T-cell (primary cell): ENCODE measurements at regions not wholly inside any gene's neighbourhood (a gene's known extent, or its start where the extent isn't known, plus 50 kb on each side); places are given as distances from the start of the nearest gene placed in this dataset.

Experiments
- ATAC-seq, 4 experiments: fragments of 200-7000 bp in 3 of 4; fragments of 150-1000 bp in 1 of 4; cut with Tn5 transposase; replicated peaks in 1 of 4; 1 replicate in 3 of 4; 2 replicates in 1 of 4; pipeline ENCODE4 v1.10.0; 2021; ENCODE audit warnings: moderate library complexity in 3 of 4, mild to moderate bottlenecking in 2 of 4, moderate number of reproducible peaks in 1 of 4
- CTCF ChIA-PET, 2 donors: fragments of 300-600 bp; sonication (Branson Sonifier 250); formaldehyde crosslinking; loops; one replicate each; lab custom pipeline; 2022; ENCODE audit warnings: antibody characterized with exemption in 2 of 2; lab: Charles Lee
- POLR2A ChIA-PET, 2 donors: fragments of 300-600 bp; sonication (Branson Sonifier 250); formaldehyde crosslinking; loops; one replicate each; lab custom pipeline; 2022; ENCODE audit warnings: antibody characterized with exemption in 2 of 2; lab: Charles Lee
- DNase-seq, 35 experiments: peaks; one replicate each; pipeline versions ENCODE4 v3.0.0 to v3.0.0-alpha.2; 2013 to 2023
- H3K27ac ChIP-seq: one replicate; pipeline ENCODE4 v1.5.1; 2013; ENCODE audit warnings: low read length
- H3K27me3 ChIP-seq, 2 experiments: replicated peaks in 1 of 2; 1 replicate in 1 of 2; 2 replicates in 1 of 2; pipeline versions ENCODE4 v1.6.1 to v1.7.0; 2013; ENCODE audit warnings: low read length in 1 of 2, mixed read lengths in 1 of 2; ENCODE audit not compliant: control insufficient read depth in 2 of 2, insufficient read depth in 2 of 2; ENCODE audit errors: extremely low read depth in 1 of 2
- H3K36me3 ChIP-seq, 2 donors: 1 replicate in 1 of 2; 2 replicates in 1 of 2; pipeline versions ENCODE4 v1.6.1 to v1.7.0; 2013; ENCODE audit warnings: low read length in 1 of 2; ENCODE audit not compliant: control insufficient read depth in 2 of 2, insufficient read depth in 1 of 2; ENCODE audit errors: extremely low read depth in 1 of 2
- H3K4me1 ChIP-seq, 2 experiments: 1 replicate in 1 of 2; 2 replicates in 1 of 2; pipeline versions ENCODE4 v1.6.1 to v1.7.0; 2013; ENCODE audit warnings: low read length in 2 of 2, mixed read lengths in 1 of 2; ENCODE audit not compliant: insufficient read depth in 2 of 2, control insufficient read depth in 1 of 2; ENCODE audit errors: extremely low read depth in 1 of 2
- H3K4me3 ChIP-seq, 2 donors: 1 replicate in 1 of 2; 2 replicates in 1 of 2; pipeline versions ENCODE4 v1.5.1 to v1.7.0; 2013; ENCODE audit warnings: mild to moderate bottlenecking in 2 of 2, low read length in 1 of 2, moderate library complexity in 1 of 2; ENCODE audit not compliant: control insufficient read depth in 1 of 2; ENCODE audit errors: extremely low read depth in 1 of 2
- H3K9me3 ChIP-seq: 2 replicates; pipeline ENCODE4 v1.7.0; 2013
- H3K27ac Mint-ChIP-seq, 2 donors: one replicate each; pipeline ENCODE4 v1.8.0; 2020 to 2021; ENCODE audit warnings: mild to moderate bottlenecking in 2 of 2, mixed read lengths in 2 of 2
- H3K27me3 Mint-ChIP-seq, 2 donors: one replicate each; pipeline ENCODE4 v1.8.0; 2021 to 2022; ENCODE audit warnings: mixed read lengths in 2 of 2
- H3K36me3 Mint-ChIP-seq: one replicate; pipeline ENCODE4 v1.8.0; 2021; ENCODE audit warnings: mixed read lengths
- H3K4me1 Mint-ChIP-seq, 3 donors: one replicate each; pipeline ENCODE4 v1.8.0; 2020 to 2022; ENCODE audit warnings: mixed read lengths in 3 of 3, mild to moderate bottlenecking in 1 of 3
- H3K4me3 Mint-ChIP-seq, 3 donors: one replicate each; pipeline ENCODE4 v1.8.0; 2020 to 2022; ENCODE audit warnings: mild to moderate bottlenecking in 3 of 3, mixed read lengths in 3 of 3, moderate library complexity in 3 of 3
- H3K9me3 Mint-ChIP-seq, 3 donors: one replicate each; pipeline ENCODE4 v1.8.0; 2020 to 2022; ENCODE audit warnings: mixed read lengths in 3 of 3
- WGBS: methylation state at CpG from one replicate; pipeline ENCODE4 v1.1.5; 2013; ENCODE audit warnings: missing lambda C conversion rate; ENCODE audit not compliant: insufficient coverage; 5-methylcytosine and 5-hydroxymethylcytosine counted together

DNA sequence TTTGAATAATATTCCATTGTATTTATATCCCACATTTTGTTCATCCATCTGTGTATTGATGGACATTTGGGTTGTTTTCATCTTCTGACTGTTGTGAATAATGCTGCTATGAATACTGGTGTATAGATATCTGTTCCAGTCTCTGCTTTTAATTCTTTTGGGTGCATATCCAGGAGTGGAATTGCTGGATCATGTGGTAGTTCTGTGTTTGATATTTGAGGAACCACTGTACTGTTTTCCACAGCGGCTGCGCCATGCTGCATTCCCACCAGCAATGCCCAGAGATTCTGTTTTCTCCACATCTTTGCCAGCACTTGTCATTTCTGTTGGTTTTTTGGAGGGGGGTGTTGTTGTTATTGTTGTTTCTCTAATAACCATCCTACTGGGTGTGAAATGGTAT is 131.6 kb upstream of the KIF26B start:
- ATAC-seq (no peak), DNase-seq (no peak)
- whole genome bisulfite sequencing: no CpG with 5 or more reads among the region's 2 CpGs
- Histone ChIP-seq H3K9me3 (no peaks in the 10 kb centered on the region), H3K4me1 (no peaks in the 10 kb centered on the region), H3K4me3 (no peak overlapping the region), H3K27me3 (no peaks in the 10 kb centered on the region), H3K36me3 (no peaks in the 10 kb centered on the region), H3K27ac (no peak overlapping the region)
- CTCF ChIA-PET: no interaction called here
- Mint-ChIP-seq H3K27ac (no peak overlapping the region), H3K9me3 (no peaks in the 10 kb centered on the region), H3K4me1 (peaks cover 0 to 2% (median 0%) of the 10 kb centered on the region in 3 donors), H3K27me3 (no peaks in the 10 kb centered on the region), H3K4me3 (no peak overlapping the region), H3K36me3 (peaks cover 4% of the 10 kb centered on the region)
- POLR2A ChIA-PET: no interaction called here

DNA sequence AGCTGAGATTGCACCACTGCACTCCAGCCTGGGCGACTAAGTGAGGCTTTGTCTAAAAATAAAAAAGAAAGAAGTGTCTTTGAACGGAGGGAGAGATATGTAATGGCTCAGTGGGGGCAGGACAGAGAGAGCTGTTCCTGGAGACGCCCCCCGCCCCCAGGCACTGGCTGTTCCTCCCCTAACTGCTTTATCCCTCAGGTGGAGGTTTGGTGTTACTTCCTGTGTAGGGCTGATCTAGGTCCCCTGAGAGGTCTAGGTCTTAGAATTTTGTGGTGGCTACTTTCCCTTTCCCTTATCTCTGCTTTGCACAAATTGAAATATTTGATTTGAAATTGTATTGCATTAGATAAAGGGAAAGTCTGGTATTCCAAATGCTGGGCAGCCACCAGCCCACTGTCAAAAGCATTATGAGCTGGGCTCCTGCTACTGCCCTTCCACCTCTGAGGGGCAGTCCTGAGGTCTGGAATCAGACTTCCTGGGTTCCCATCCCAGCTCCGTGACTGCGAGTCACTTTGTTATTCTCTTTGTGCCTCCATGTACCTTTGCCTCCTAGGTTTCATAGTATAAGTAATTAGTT is 134.8 kb upstream of the KIF26B start:
- Mint-ChIP-seq H3K36me3 (peaks cover 9% of the 10 kb centered on the region), H3K27ac (no peak overlapping the region), H3K9me3 (no peaks in the 10 kb centered on the region), H3K27me3 (no peaks in the 10 kb centered on the region), H3K4me3 (no peak overlapping the region), H3K4me1 (peaks cover 0 to 5% (median 0%) of the 10 kb centered on the region in 3 donors)
- POLR2A ChIA-PET: no interaction called here
- Histone ChIP-seq H3K27me3 (no peaks in the 10 kb centered on the region), H3K4me1 (no peaks in the 10 kb centered on the region), H3K4me3 (no peak overlapping the region), H3K9me3 (no peaks in the 10 kb centered on the region), H3K36me3 (no peaks in the 10 kb centered on the region), H3K27ac (no peak overlapping the region)
- CTCF ChIA-PET: interaction anchor here (0.7 to 1.3 kb wide), 3 partner anchors 22 to 42 kb away, joined by 3 to 5 read pairs (median 5); no protein-coding TSS in a partner anchor
- ATAC-seq: no peak
- WGBS: 50% methylated on average over 1 of the region's 6 CpGs
- no peak for DNase-seq

DNA sequence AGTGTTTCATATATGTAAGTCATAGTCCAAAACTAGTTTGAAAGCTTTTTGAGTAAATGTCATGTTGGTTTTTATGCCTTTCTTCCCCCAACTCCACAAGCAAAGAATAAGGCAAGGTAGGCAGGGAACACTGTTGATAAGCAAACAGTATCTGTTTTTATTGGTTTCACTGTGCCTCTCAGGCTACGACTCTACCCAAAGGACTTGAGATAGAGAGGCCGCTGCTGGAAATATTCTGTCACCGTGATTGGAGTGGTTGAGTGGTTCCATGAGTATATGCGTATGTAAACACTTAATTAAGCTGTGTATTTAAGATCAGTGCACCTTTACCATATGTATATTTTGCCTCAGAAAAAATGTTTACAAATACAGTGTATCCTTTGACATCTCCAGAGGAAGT is 138.1 kb upstream of the KIF26B start:
- Histone ChIP-seq H3K9me3 (no peaks in the 10 kb centered on the region), H3K4me3 (no peak overlapping the region), H3K4me1 (no peaks in the 10 kb centered on the region), H3K36me3 (no peaks in the 10 kb centered on the region), H3K27ac (no peak overlapping the region), H3K27me3 (no peaks in the 10 kb centered on the region)
- ChIA-PET CTCF (interaction anchor here in 1 of 2 donors (1.2 kb wide), 2 partner anchors 9 to 26 kb away, joined by 4 to 5 read pairs; no protein-coding TSS in a partner anchor), POLR2A (interaction anchor here in 1 of 2 donors (0.8 to 0.9 kb wide), 2 partner anchors 12 to 260 kb away, joined by 3 to 4 read pairs; no protein-coding TSS in a partner anchor)
- Mint-ChIP-seq H3K27me3 (no peaks in the 10 kb centered on the region), H3K36me3 (peaks cover 4% of the 10 kb centered on the region), H3K9me3 (no peaks in the 10 kb centered on the region), H3K27ac (no peak overlapping the region), H3K4me3 (no peak overlapping the region), H3K4me1 (peaks cover 0 to 5% (median 0%) of the 10 kb centered on the region in 3 donors)
- WGBS: 94% methylated on average over 2 of the region's 4 CpGs
- DNase-seq: no peak
- no peak for ATAC-seq

DNA sequence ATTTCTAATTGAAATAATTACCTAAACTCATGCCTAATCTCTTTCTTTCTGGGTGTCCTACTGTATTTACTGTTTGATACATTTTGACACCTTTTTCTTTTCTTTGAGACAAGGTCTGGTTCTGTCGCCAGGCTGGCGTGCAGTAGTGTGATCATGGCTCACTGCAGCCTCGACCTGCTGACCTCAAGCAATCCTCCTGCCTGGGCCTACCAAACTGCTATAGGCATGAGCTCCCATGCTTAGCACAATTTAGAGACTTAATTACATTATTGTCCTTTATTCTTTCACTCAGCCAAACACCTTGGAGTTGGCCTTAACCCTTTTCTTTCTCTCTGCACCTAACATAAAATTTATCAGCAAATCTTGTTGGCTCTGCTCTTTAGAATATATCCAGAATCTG is 139.8 kb upstream of the KIF26B start:
- DNase-seq (no peak), ATAC-seq (no peak)
- Mint-ChIP-seq H3K36me3 (peaks cover 8% of the 10 kb centered on the region), H3K27ac (no peak overlapping the region), H3K4me1 (peaks cover 0 to 5% (median 0%) of the 10 kb centered on the region in 3 donors), H3K27me3 (no peaks in the 10 kb centered on the region), H3K9me3 (no peaks in the 10 kb centered on the region), H3K4me3 (no peak overlapping the region)
- Histone ChIP-seq H3K4me1 (no peaks in the 10 kb centered on the region), H3K36me3 (no peaks in the 10 kb centered on the region), H3K4me3 (no peak overlapping the region), H3K9me3 (no peaks in the 10 kb centered on the region), H3K27me3 (no peaks in the 10 kb centered on the region), H3K27ac (no peak overlapping the region)
- 81% methylated on average over 3 of the region's 3 CpGs for WGBS
- CTCF ChIA-PET: no interaction called here
- POLR2A ChIA-PET: no interaction called here

DNA sequence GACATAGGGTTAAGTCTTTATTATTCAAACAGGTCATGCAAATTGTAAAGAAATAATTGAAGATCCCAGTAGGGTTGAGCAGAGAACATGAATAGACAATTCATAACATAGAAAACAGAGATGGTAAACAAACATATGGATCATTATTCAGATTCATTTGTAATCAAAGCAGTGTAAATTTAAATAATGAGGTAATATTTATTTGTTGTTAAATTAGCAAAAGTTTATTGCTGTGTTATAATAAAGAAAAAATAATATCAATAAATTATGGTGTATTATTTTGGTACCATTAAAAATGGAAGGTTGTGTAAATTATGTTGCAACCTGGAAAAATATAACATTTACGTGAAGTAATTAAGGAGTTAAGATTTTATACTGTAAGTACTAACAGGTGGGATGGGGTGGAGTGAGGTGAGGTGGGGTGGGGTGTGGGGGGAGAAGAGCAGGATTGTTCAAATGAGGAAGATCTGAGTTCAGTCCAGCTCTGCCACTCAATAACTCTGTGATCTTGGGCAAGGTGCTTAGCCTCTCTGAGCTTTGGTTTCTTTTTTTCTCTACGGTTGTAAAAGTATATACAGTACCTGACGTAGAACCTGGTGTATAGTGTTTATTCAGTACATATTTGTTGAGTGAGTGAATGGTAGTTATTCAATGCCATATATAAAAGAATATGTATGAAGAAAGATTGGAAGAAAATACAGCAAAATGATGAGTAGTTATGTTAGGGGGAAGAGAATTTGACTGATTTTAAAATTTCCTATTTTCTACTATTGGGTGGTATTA is 140.3 kb upstream of the KIF26B start:
- no peak overlapping the region for H3K4me3 ChIP-seq
- 100% methylated on average over 1 of the region's 3 CpGs for WGBS
- peaks cover 9% of the 10 kb centered on the region for H3K36me3 Mint-ChIP-seq
- no peaks in the 10 kb centered on the region for H3K27me3 Mint-ChIP-seq
- no peak for ATAC-seq
- no peaks in the 10 kb centered on the region for H3K36me3 ChIP-seq
- no peak overlapping the region for H3K27ac ChIP-seq
- no peak overlapping the region for H3K27ac Mint-ChIP-seq
- H3K4me3 Mint-ChIP-seq: no peak overlapping the region
- H3K4me1 ChIP-seq: no peaks in the 10 kb centered on the region
- peaks cover 0 to 2% (median 0%) of the 10 kb centered on the region in 3 donors for H3K4me1 Mint-ChIP-seq
- POLR2A ChIA-PET: interaction anchor here in 1 of 2 donors (0.6 kb wide), 1 partner anchor 21 kb away, joined by 5 read pairs; no protein-coding TSS in a partner anchor
- no peak for DNase-seq
- no peaks in the 10 kb centered on the region for H3K9me3 ChIP-seq
- no peaks in the 10 kb centered on the region for H3K9me3 Mint-ChIP-seq
- H3K27me3 ChIP-seq: no peaks in the 10 kb centered on the region
- CTCF ChIA-PET: interaction anchor here in 1 of 2 donors (1.8 kb wide), 1 partner anchor 213 kb away, joined by 6 read pairs; no protein-coding TSS in a partner anchor

DNA sequence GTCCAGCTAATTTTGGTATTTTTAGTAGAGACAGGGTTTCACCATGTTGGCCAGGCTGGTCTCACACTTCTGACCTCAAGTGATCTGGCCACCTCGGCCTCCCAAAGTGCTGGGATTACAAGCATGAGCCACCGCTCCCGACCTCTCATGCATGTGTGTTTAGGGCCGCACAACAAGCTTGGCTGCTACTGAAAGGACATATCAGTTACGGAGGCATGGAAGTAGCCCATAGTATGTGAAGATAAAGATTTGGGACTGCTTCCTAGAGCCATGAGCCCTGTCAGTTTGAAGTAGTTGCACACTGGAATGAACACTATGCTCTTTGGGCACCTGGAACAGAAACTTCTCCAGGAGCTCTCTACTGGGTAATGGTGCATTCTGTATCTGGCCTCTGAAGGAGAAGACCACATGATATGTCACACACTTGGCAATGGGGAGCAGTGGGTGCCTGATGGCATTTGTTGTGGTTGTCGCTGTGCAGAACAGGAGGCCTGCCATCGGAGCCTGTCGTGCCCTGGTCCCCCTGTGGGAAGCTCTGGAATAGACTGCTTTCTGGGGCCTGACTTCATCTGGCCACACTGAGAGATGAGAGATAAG is 144.7 kb upstream of the KIF26B start:
- no peaks in the 10 kb centered on the region for H3K4me1 ChIP-seq
- no peak overlapping the region for H3K4me3 ChIP-seq
- DNase-seq: no peak
- H3K27me3 Mint-ChIP-seq: no peaks in the 10 kb centered on the region
- H3K9me3 ChIP-seq: no peaks in the 10 kb centered on the region
- no peak overlapping the region for H3K4me3 Mint-ChIP-seq
- peaks cover 4% of the 10 kb centered on the region for H3K36me3 Mint-ChIP-seq
- CTCF ChIA-PET: no interaction called here
- H3K27me3 ChIP-seq: no peaks in the 10 kb centered on the region
- 88% methylated on average over 3 of the region's 8 CpGs for WGBS
- H3K36me3 ChIP-seq: no peaks in the 10 kb centered on the region
- no peak for ATAC-seq
- no peak overlapping the region for H3K27ac ChIP-seq
- H3K9me3 Mint-ChIP-seq: no peaks in the 10 kb centered on the region
- no peak overlapping the region for H3K27ac Mint-ChIP-seq
- no peaks in the 10 kb centered on the region for H3K4me1 Mint-ChIP-seq
- POLR2A ChIA-PET: no interaction called here
